Cardiac fibroblast (primary cell): ENCODE measurements at regions not wholly inside any gene's neighbourhood (a gene's known extent, or its start where the extent isn't known, plus 50 kb on each side); places are given as distances from the start of the nearest gene placed in this dataset.

Experiments used
- DNase-seq, 2 donors: peaks; one replicate each; pipeline versions ENCODE4 v3.0.0 to v3.0.0-alpha.2; 2010; ENCODE audit warnings: low read depth in 2 of 2
- H3K4me3 ChIP-seq, 2 donors: replicated peaks in 1 of 2; 1 replicate in 1 of 2; 2 replicates in 1 of 2; pipeline ENCODE4 v1.5.1; 2011; ENCODE audit warnings: low read depth in 2 of 2, low read length in 2 of 2, mild to moderate bottlenecking in 2 of 2, moderate library complexity in 1 of 2
- CTCF ChIP-seq: IDR thresholded peaks from one replicate; pipeline ENCODE4 v1.5.1; 2011; ENCODE audit warnings: low read depth, mild to moderate bottlenecking, low read length, inconsistent platforms

- DNase-seq: no peak
- H3K4me3 ChIP-seq: no peak overlapping the region
- TF ChIP-seq CTCF: no peak
Observed at GRCh38 chr16:85498607-85499006, 114.5 kb upstream of the GSE1 start.

- TF ChIP-seq CTCF: no peak
- DNase-seq: no peak
- no peak overlapping the region for H3K4me3 ChIP-seq
Observed at GRCh38 chr16:85500220-85500619, 112.9 kb upstream of the GSE1 start.

GRCh38 chr16:85501900-85502299 lies 111.2 kb upstream of the GSE1 start:
- TF ChIP-seq CTCF: no peak
- DNase-seq: no peak
- H3K4me3 ChIP-seq: no peak overlapping the region

- TF ChIP-seq CTCF: no peak
- DNase-seq: no peak
- no peak overlapping the region for H3K4me3 ChIP-seq
Observed at GRCh38 chr16:85502357-85502756, 110.8 kb upstream of the GSE1 start.

- H3K4me3 ChIP-seq: no peak overlapping the region
- TF ChIP-seq CTCF: no peak
- no peak for DNase-seq
Observed at GRCh38 chr16:85503679-85504231, 109.4 kb upstream of the GSE1 start.

- TF ChIP-seq CTCF: no peak
- no peak overlapping the region for H3K4me3 ChIP-seq
- DNase-seq: no peak
Observed at GRCh38 chr16:85504242-85504641, 108.9 kb upstream of the GSE1 start.
